A549 (cell line): ENCODE measurements at regions not wholly inside any gene's neighbourhood (a gene's known extent, or its start where the extent isn't known, plus 50 kb on each side); places are given as distances from the start of the nearest gene placed in this dataset.

Experiments
- ATAC-seq, 2 experiments: fragments of 200-7000 bp in 1 of 2; fragments of >200 bp in 1 of 2; cut with Nextera tagmentation in 1 of 2; cut with Tn5 transposase in 1 of 2; 3 replicates each; pipeline versions ENCODE4 v1.8.0 to v1.9.1; 2018 to 2020; ENCODE audit warnings: mild to moderate bottlenecking in 1 of 2, moderate library complexity in 1 of 2
- CTCF ChIA-PET: fragments of 300-600 bp; sonication (Branson Sonifier 250); formaldehyde crosslinking; extraction: SDS; loops from one replicate; lab custom pipeline; 2021; ENCODE audit warnings: antibody characterized with exemption, inconsistent platforms; lab: Yijun Ruan, JAX
- POLR2A ChIA-PET: fragments of 350-600 bp; formaldehyde crosslinking; extraction: SDS; loops from one replicate; lab custom pipeline; 2021; ENCODE audit warnings: antibody characterized with exemption, inconsistent platforms; lab: Yijun Ruan, JAX
- DNase-seq, 2 experiments: peaks; one replicate each; pipeline versions ENCODE4 v3.0.0 to v3.0.0-alpha.2; 2011 to 2016; ENCODE audit warnings: low read depth in 1 of 2, low spot score in 1 of 2
- FAIRE-seq: peaks from 2 replicates; lab custom pipeline; 2011; peaks lifted over from hg19 to GRCh38; lab: Jason Lieb, UNC
- H3K27ac ChIP-seq, 2 experiments: fragments of >200 bp; sonication (Bioruptor Twin); formaldehyde crosslinking; 3 replicates each; pipeline ENCODE4 v1.5.1; 2016 to 2017
- H3K4me1 ChIP-seq: fragments of >200 bp; sonication (Bioruptor Twin); formaldehyde crosslinking; 3 replicates; pipeline ENCODE4 v1.6.1; 2016
- H3K4me2 ChIP-seq: fragments of >200 bp; sonication (Bioruptor Twin); formaldehyde crosslinking; 3 replicates; pipeline ENCODE4 v1.6.1; 2016
- H3K4me3 ChIP-seq: fragments of >200 bp; sonication (Bioruptor Twin); formaldehyde crosslinking; 3 replicates; pipeline ENCODE4 v1.5.1; 2016
- H3K9me3 ChIP-seq: fragments of >200 bp; sonication (Bioruptor Twin); formaldehyde crosslinking; 3 replicates; pipeline ENCODE4 v1.6.1; 2016
- BHLHE40 ChIP-seq: IDR thresholded peaks from 2 replicates; pipeline ENCODE4 v1.6.1; 2012; ENCODE audit warnings: low read depth, low read length, inconsistent platforms
- CHD4 ChIP-seq: fragments of 200-600 bp; sonication (generic); IDR thresholded peaks from 2 replicates; pipeline ENCODE4 v1.6.1; 2016; ENCODE audit warnings: antibody characterized with exemption, mild to moderate bottlenecking, borderline replicate concordance
- E2F6 ChIP-seq: IDR thresholded peaks from 2 replicates; pipeline ENCODE4 v1.6.1; 2012; ENCODE audit warnings: low read depth, borderline replicate concordance
- EHF ChIP-seq: fragments of 250-450 bp; sonication (Bioruptor Pico); IDR thresholded peaks from 2 replicates; pipeline ENCODE4 v1.5.0; 2020; ENCODE audit warnings: mild to moderate bottlenecking
- FOSL2 ChIP-seq, 2 experiments: fragments of 450-650 bp in 1 of 2; fragments of >200 bp in 1 of 2; sonication (Bioruptor Twin) in 1 of 2; formaldehyde crosslinking; IDR thresholded peaks; 2 replicates each; pipeline versions ENCODE4 v1.5.0 to v1.6.1; 2016 to 2020; ENCODE audit warnings: mild to moderate bottlenecking in 1 of 2, moderate library complexity in 1 of 2
- GATA3 ChIP-seq: IDR thresholded peaks from 2 replicates; pipeline ENCODE4 v1.6.1; 2012; ENCODE audit warnings: borderline replicate concordance
- HEYL ChIP-seq: fragments of 250-450 bp; sonication (Bioruptor Pico); IDR thresholded peaks from 2 replicates; pipeline ENCODE4 v1.8.0; 2021; ENCODE audit warnings: mild to moderate bottlenecking, moderate library complexity
- HOXA7 ChIP-seq: fragments of 250-450 bp; sonication (Bioruptor Pico); IDR thresholded peaks from 2 replicates; pipeline ENCODE4 v1.5.0; 2020; ENCODE audit warnings: mild to moderate bottlenecking, moderate library complexity
- HOXB5 ChIP-seq: fragments of 250-450 bp; sonication (Bioruptor Pico); IDR thresholded peaks from 2 replicates; pipeline ENCODE4 v1.5.0; 2020; ENCODE audit warnings: mild to moderate bottlenecking, moderate library complexity
- JUN ChIP-seq, 2 experiments: fragments of >200 bp; sonication (Bioruptor Twin); formaldehyde crosslinking; IDR thresholded peaks; 2 replicates in 1 of 2; 3 replicates in 1 of 2; pipeline ENCODE4 v1.6.1; 2016 to 2017
- NPAS2 ChIP-seq: fragments of 250-450 bp; sonication (Bioruptor Pico); IDR thresholded peaks from 2 replicates; pipeline ENCODE4 v1.8.0; 2022; ENCODE audit warnings: mild to moderate bottlenecking, moderate library complexity, borderline replicate concordance
- NR3C1 ChIP-seq: fragments of >200 bp; sonication (Bioruptor Twin); formaldehyde crosslinking; IDR thresholded peaks from 3 replicates; pipeline ENCODE4 v1.6.1; 2017
- POLR2A ChIP-seq: IDR thresholded peaks from 2 replicates; pipeline ENCODE4 v1.6.1; 2012; ENCODE audit warnings: mild to moderate bottlenecking, low read length
- RAD21 ChIP-seq, 2 experiments: fragments of >200 bp in 1 of 2; sonication (Bioruptor Twin) in 1 of 2; formaldehyde crosslinking in 1 of 2; IDR thresholded peaks in 1 of 2; conservative IDR thresholded peaks in 1 of 2; 2 replicates in 1 of 2; 3 replicates in 1 of 2; pipeline ENCODE4 v1.6.1; 2012 to 2018; ENCODE audit warnings: inconsistent platforms in 1 of 2
- RARB ChIP-seq: fragments of 250-450 bp; sonication (Bioruptor Pico); IDR thresholded peaks from 2 replicates; pipeline ENCODE4 v1.8.0; 2021; ENCODE audit warnings: mild to moderate bottlenecking, moderate library complexity
- RFX5 ChIP-seq: fragments of 450-650 bp; IDR thresholded peaks from 2 replicates; pipeline ENCODE4 v1.7.1; 2014; ENCODE audit warnings: antibody characterized with exemption, mild to moderate bottlenecking, moderate library complexity
- SMC3 ChIP-seq: fragments of >200 bp; sonication (Bioruptor Twin); formaldehyde crosslinking; IDR thresholded peaks from 3 replicates; pipeline ENCODE4 v1.6.1; 2018; ENCODE audit warnings: inconsistent platforms
- ZC3H11A ChIP-seq: fragments of 450-650 bp; IDR thresholded peaks from 2 replicates; pipeline ENCODE4 v1.6.1; 2014; ENCODE audit warnings: antibody characterized with exemption, mild to moderate bottlenecking
- ZNF302 ChIP-seq: fragments of 250-450 bp; sonication (Bioruptor Pico); IDR thresholded peaks from 2 replicates; pipeline ENCODE4 v1.9.0; 2021; ENCODE audit warnings: inconsistent platforms, mild to moderate bottlenecking, moderate library complexity
- WGBS: methylation state at CpG from one replicate; pipeline ENCODE4 v1.1.6; 2017; ENCODE audit errors: missing lambda C conversion rate; 5-methylcytosine and 5-hydroxymethylcytosine counted together
- TF ChIP-seq, protein P1 (sequence below): fragments of 250-450 bp; sonication (Bioruptor Pico); IDR thresholded peaks from 2 replicates; pipeline ENCODE4 v1.5.0; 2020; ENCODE audit warnings: low read depth, mild to moderate bottlenecking, moderate library complexity
- TF ChIP-seq, protein P2 (sequence below): fragments of 150-350 bp; IDR thresholded peaks from 2 replicates; pipeline ENCODE4 v1.6.1; 2014; ENCODE audit warnings: low read depth, mild to moderate bottlenecking, low read length
- TF ChIP-seq, protein P3 (sequence below): fragments of >200 bp; sonication (Bioruptor Twin); formaldehyde crosslinking; IDR thresholded peaks from 3 replicates; pipeline ENCODE4 v1.5.1; 2016
- TF ChIP-seq, protein P4 (sequence below): IDR thresholded peaks from 2 replicates; pipeline ENCODE4 v1.6.1; 2012
- TF ChIP-seq, protein P5 (sequence below): fragments of 200-600 bp; sonication (generic); IDR thresholded peaks from 2 replicates; pipeline ENCODE4 v1.6.1; 2016; ENCODE audit warnings: antibody characterized with exemption, mild to moderate bottlenecking, moderate library complexity

- Histone ChIP-seq H3K4me3 (no peak overlapping the region), H3K4me1 (no peaks in the 10 kb centered on the region), H3K4me2 (no peak overlapping the region), H3K9me3 (no peaks in the 10 kb centered on the region), H3K27ac (no peak overlapping the region)
- ChIA-PET POLR2A (no interaction called here), CTCF (no interaction called here)
- FAIRE-seq: no peak
- ATAC-seq: no peak
- TF ChIP-seq ZC3H11A: no peak
- TF ChIP-seq CHD4: no peak
- TF ChIP-seq ZNF302 (CRISPR knock-in tag): no peak
- TF ChIP-seq, protein P1, sequence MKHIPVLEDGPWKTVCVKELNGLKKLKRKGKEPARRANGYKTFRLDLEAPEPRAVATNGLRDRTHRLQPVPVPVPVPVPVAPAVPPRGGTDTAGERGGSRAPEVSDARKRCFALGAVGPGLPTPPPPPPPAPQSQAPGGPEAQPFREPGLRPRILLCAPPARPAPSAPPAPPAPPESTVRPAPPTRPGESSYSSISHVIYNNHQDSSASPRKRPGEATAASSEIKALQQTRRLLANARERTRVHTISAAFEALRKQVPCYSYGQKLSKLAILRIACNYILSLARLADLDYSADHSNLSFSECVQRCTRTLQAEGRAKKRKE: no peak
- TF ChIP-seq JUN (IDR thresholded peaks at IDR 0.05): no peak
- TF ChIP-seq E2F6: no peak
- TF ChIP-seq GATA3: no peak
- TF ChIP-seq, all 56 proteins: peak for 0
- no peak for DNase-seq
These were observed 63.8 kb upstream of the SLC4A4 start for GRCh38 chr4:71275004-71275403.

DNA sequence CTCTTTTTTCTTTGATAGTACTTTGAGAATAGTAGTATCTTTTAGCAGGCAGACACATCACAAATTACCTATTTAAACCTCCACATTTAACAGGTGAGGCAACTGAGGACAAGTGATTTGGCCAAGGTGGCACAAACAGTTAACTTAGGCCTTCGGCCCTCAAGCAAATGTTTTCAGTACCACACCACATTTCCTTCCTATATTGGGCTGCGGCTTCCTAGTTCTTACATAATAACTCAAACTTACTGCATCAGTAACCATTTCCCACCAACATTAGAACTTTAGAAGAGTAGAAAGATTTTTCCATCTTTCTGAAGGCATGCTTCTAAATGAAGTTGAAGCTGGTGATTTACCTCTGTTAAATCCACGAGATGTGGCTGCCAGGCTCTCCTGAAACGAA, 63.2 kb upstream of the SLC4A4 start:
- no peaks in the 10 kb centered on the region for H3K4me1 ChIP-seq
- H3K27ac ChIP-seq: no peak overlapping the region
- no peak for TF ChIP-seq NR3C1
- no peak for TF ChIP-seq FOSL2 (IDR thresholded peaks at IDR 0.05)
- no peak for TF ChIP-seq FOSL2 (CRISPR knock-in tag; IDR thresholded peaks at IDR 0.05)
- no peak for TF ChIP-seq BHLHE40
- TF ChIP-seq, protein P1: no peak
- TF ChIP-seq CHD4: no peak
- TF ChIP-seq, protein P2, sequence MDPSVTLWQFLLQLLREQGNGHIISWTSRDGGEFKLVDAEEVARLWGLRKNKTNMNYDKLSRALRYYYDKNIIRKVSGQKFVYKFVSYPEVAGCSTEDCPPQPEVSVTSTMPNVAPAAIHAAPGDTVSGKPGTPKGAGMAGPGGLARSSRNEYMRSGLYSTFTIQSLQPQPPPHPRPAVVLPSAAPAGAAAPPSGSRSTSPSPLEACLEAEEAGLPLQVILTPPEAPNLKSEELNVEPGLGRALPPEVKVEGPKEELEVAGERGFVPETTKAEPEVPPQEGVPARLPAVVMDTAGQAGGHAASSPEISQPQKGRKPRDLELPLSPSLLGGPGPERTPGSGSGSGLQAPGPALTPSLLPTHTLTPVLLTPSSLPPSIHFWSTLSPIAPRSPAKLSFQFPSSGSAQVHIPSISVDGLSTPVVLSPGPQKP: no peak
- no peak for TF ChIP-seq SMC3
- TF ChIP-seq, protein P3, sequence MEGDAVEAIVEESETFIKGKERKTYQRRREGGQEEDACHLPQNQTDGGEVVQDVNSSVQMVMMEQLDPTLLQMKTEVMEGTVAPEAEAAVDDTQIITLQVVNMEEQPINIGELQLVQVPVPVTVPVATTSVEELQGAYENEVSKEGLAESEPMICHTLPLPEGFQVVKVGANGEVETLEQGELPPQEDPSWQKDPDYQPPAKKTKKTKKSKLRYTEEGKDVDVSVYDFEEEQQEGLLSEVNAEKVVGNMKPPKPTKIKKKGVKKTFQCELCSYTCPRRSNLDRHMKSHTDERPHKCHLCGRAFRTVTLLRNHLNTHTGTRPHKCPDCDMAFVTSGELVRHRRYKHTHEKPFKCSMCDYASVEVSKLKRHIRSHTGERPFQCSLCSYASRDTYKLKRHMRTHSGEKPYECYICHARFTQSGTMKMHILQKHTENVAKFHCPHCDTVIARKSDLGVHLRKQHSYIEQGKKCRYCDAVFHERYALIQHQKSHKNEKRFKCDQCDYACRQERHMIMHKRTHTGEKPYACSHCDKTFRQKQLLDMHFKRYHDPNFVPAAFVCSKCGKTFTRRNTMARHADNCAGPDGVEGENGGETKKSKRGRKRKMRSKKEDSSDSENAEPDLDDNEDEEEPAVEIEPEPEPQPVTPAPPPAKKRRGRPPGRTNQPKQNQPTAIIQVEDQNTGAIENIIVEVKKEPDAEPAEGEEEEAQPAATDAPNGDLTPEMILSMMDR: no peak
- TF ChIP-seq HOXA7 (CRISPR knock-in tag): no peak
- no peak for TF ChIP-seq RAD21 (conservative IDR thresholded peaks at IDR 0.05 in 1 of 2, IDR thresholded peaks at IDR 0.05 in 1 of 2)
- no peak for TF ChIP-seq NPAS2 (CRISPR knock-in tag)
- no peak for TF ChIP-seq HEYL
- no peak for TF ChIP-seq POLR2A
- no peak for TF ChIP-seq ZNF302 (CRISPR knock-in tag)
- TF ChIP-seq HOXB5: no peak
- TF ChIP-seq, protein P4, sequence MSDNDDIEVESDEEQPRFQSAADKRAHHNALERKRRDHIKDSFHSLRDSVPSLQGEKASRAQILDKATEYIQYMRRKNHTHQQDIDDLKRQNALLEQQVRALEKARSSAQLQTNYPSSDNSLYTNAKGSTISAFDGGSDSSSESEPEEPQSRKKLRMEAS: no peak
- no peak for TF ChIP-seq RFX5
- TF ChIP-seq RARB (CRISPR knock-in tag): no peak
- TF ChIP-seq, protein P5, sequence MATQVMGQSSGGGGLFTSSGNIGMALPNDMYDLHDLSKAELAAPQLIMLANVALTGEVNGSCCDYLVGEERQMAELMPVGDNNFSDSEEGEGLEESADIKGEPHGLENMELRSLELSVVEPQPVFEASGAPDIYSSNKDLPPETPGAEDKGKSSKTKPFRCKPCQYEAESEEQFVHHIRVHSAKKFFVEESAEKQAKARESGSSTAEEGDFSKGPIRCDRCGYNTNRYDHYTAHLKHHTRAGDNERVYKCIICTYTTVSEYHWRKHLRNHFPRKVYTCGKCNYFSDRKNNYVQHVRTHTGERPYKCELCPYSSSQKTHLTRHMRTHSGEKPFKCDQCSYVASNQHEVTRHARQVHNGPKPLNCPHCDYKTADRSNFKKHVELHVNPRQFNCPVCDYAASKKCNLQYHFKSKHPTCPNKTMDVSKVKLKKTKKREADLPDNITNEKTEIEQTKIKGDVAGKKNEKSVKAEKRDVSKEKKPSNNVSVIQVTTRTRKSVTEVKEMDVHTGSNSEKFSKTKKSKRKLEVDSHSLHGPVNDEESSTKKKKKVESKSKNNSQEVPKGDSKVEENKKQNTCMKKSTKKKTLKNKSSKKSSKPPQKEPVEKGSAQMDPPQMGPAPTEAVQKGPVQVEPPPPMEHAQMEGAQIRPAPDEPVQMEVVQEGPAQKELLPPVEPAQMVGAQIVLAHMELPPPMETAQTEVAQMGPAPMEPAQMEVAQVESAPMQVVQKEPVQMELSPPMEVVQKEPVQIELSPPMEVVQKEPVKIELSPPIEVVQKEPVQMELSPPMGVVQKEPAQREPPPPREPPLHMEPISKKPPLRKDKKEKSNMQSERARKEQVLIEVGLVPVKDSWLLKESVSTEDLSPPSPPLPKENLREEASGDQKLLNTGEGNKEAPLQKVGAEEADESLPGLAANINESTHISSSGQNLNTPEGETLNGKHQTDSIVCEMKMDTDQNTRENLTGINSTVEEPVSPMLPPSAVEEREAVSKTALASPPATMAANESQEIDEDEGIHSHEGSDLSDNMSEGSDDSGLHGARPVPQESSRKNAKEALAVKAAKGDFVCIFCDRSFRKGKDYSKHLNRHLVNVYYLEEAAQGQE: no peak
- no peak for TF ChIP-seq EHF (CRISPR knock-in tag)
- no peak for DNase-seq
- WGBS: 83% methylated on average over 4 of the region's 4 CpGs
- FAIRE-seq: no peak
- no peak overlapping the region for H3K4me3 ChIP-seq
- POLR2A ChIA-PET: no interaction called here
- no peak overlapping the region for H3K4me2 ChIP-seq
- no peaks in the 10 kb centered on the region for H3K9me3 ChIP-seq
- CTCF ChIA-PET: interaction anchor here (1.0 kb wide), 1 partner anchor 624 kb away, joined by 3 read pairs; no protein-coding TSS in a partner anchor
- ATAC-seq: no peak
